ENCODE measurements at regions not wholly inside any gene's neighbourhood (a gene's known extent, or its start where the extent isn't known, plus 50 kb on each side); places are given as distances from the start of the nearest gene placed in this dataset.

- H3K9me1 ChIP-seq (ENCODE audit: control insufficient read depth, extremely low read depth, insufficient read depth, low read length), result no peaks in the 10 kb centered on the region
- H2AFZ ChIP-seq (ENCODE audit: control insufficient read depth, low read length), result no peak overlapping the region
- DNase-seq (ENCODE audit: low read depth, low spot score) (no peak), FAIRE-seq (no peak)
- no peaks in the 10 kb centered on the region for H3K9me3 ChIP-seq (ENCODE audit: control insufficient read depth, low read depth, low read length)
- dilution Hi-C loops (cut with MboI; ENCODE audit: extremely low pct_ligation_motif_present, low sequenced_read_pairs), result no loop called here
- H3K36me3 ChIP-seq (ENCODE audit: control insufficient read depth in 2 of 2, extremely low read depth in 1 of 2, insufficient read depth in 2 of 2, low read length in 2 of 2), result no peaks in the 10 kb centered on the region
- no peaks in the 10 kb centered on the region for H3K27me3 ChIP-seq (ENCODE audit: control insufficient read depth, extremely low read depth, insufficient read depth, low read length)
- H3K79me2 ChIP-seq (ENCODE audit: control insufficient read depth, insufficient read depth, low read length), result no peaks in the 10 kb centered on the region
- H3K9ac ChIP-seq (ENCODE audit: control insufficient read depth, extremely low read depth, insufficient read depth, low read length), result no peak overlapping the region
- no peak overlapping the region for H3K4me3 ChIP-seq (ENCODE audit: control insufficient read depth in 2 of 3, extremely low read depth in 1 of 3, insufficient read depth in 2 of 3, low read depth in 1 of 3, low read length in 3 of 3)
- H3K27ac ChIP-seq (ENCODE audit: control insufficient read depth, insufficient read depth, low read length), result no peak overlapping the region
- no peak overlapping the region for H3K4me2 ChIP-seq (ENCODE audit: control insufficient read depth, extremely low read depth, insufficient read depth, low read depth, low read length)
- H4K20me1 ChIP-seq (ENCODE audit: control insufficient read depth, extremely low read depth, insufficient read depth, low read length), result no peaks in the 10 kb centered on the region
- H3K4me1 ChIP-seq (ENCODE audit: control insufficient read depth, extremely low read depth, insufficient read depth, low read length), result no peaks in the 10 kb centered on the region
- TF ChIP-seq CTCF (optimal IDR thresholded peaks at IDR 0.05 in 1 of 3, IDR thresholded peaks at IDR 0.05 in 1 of 3, conservative IDR thresholded peaks at IDR 0.05 in 1 of 3; ENCODE audit: extremely low read depth in 1 of 3, insufficient read depth in 2 of 3, low read length in 3 of 3), result no peak
Measured at GRCh38 chr9:7739595-7739994, 60.0 kb downstream of the DMAC1 start.

DNA sequence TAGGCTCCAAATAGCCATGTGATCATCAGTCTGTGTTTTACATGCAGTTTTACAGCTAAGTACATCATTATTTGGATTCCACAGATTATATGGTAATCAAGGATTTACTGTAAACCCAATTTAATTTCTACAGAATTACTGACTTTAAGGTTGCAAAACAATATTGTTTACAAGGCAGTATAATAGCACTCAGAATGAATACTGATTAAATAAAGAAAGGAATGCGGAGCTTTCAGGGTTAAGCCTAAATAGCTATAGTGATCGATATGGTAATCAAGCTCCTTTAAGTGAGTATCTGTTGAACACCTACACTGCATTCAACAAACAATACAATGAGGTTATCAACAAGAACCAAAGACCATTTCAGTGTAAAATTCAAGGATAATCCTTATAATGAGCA, 64.3 kb downstream of the DMAC1 start:
- FAIRE-seq, result no peak
- dilution Hi-C loops (cut with MboI; ENCODE audit: extremely low pct_ligation_motif_present, low sequenced_read_pairs), result no loop called here

More for the DNA sequence above, 64.3 kb downstream of the DMAC1 start:
- no peak for TF ChIP-seq EZH2 (IDR thresholded peaks at IDR 0.05; ENCODE audit: low read length)
- TF ChIP-seq CTCF (optimal IDR thresholded peaks at IDR 0.05 in 1 of 3, IDR thresholded peaks at IDR 0.05 in 1 of 3, conservative IDR thresholded peaks at IDR 0.05 in 1 of 3; ENCODE audit: extremely low read depth in 1 of 3, insufficient read depth in 2 of 3, low read length in 3 of 3), result no peak
- no peaks in the 10 kb centered on the region for H3K4me1 ChIP-seq (ENCODE audit: control insufficient read depth, extremely low read depth, insufficient read depth, low read length)
- H3K79me2 ChIP-seq (ENCODE audit: control insufficient read depth, insufficient read depth, low read length), result no peaks in the 10 kb centered on the region
- no peak overlapping the region for H2AFZ ChIP-seq (ENCODE audit: control insufficient read depth, low read length)
- no peak overlapping the region for H3K9ac ChIP-seq (ENCODE audit: control insufficient read depth, extremely low read depth, insufficient read depth, low read length)
- H3K27me3 ChIP-seq (ENCODE audit: control insufficient read depth, extremely low read depth, insufficient read depth, low read length), result no peaks in the 10 kb centered on the region
- H3K36me3 ChIP-seq (ENCODE audit: control insufficient read depth in 2 of 2, extremely low read depth in 1 of 2, insufficient read depth in 2 of 2, low read length in 2 of 2), result no peaks in the 10 kb centered on the region
- no peaks in the 10 kb centered on the region for H3K9me3 ChIP-seq (ENCODE audit: control insufficient read depth, low read depth, low read length)
- no peak overlapping the region for H3K27ac ChIP-seq (ENCODE audit: control insufficient read depth, insufficient read depth, low read length)
- H3K9me1 ChIP-seq (ENCODE audit: control insufficient read depth, extremely low read depth, insufficient read depth, low read length), result no peaks in the 10 kb centered on the region
- H3K4me3 ChIP-seq (ENCODE audit: control insufficient read depth in 2 of 3, extremely low read depth in 1 of 3, insufficient read depth in 2 of 3, low read depth in 1 of 3, low read length in 3 of 3), result no peak overlapping the region
- no peak overlapping the region for H3K4me2 ChIP-seq (ENCODE audit: control insufficient read depth, extremely low read depth, insufficient read depth, low read depth, low read length)
- no peaks in the 10 kb centered on the region for H4K20me1 ChIP-seq (ENCODE audit: control insufficient read depth, extremely low read depth, insufficient read depth, low read length)
- DNase-seq (ENCODE audit: low read depth, low spot score), result no peak

Data from keratinocyte (primary cell).